ENCODE measurements at regions not wholly inside any gene's neighbourhood (a gene's known extent, or its start where the extent isn't known, plus 50 kb on each side); places are given as distances from the start of the nearest gene placed in this dataset.

GRCh38 chr18:73948497-73948896 is 199.1 kb downstream of the FBXO15 start:
- no peak overlapping the region for H3K9ac ChIP-seq (ENCODE audit: extremely low read depth, low read length, poor library complexity, severe bottlenecking)
- no peaks in the 10 kb centered on the region for H3K36me3 ChIP-seq (ENCODE audit: control insufficient read depth, insufficient read depth, low read length)
- no peaks in the 10 kb centered on the region for H3K4me1 ChIP-seq (ENCODE audit: control insufficient read depth, insufficient read depth, low read length)
- 94% methylated on average over 3 of the region's 3 CpGs; no CpG with 5 or more reads in 1 of the 2 experiments for WGBS, 2 experiments (ENCODE audit: insufficient coverage in 1 of 2, insufficient read length in 1 of 2)
- no peak overlapping the region for H3K4me3 Mint-ChIP-seq
- no peak overlapping the region for H3K4me3 ChIP-seq (ENCODE audit: low read length)
- H3K27me3 Mint-ChIP-seq (ENCODE audit: insufficient read depth), result no peaks in the 10 kb centered on the region
- TF ChIP-seq CTCF (conservative IDR thresholded peaks at IDR 0.05), result no peak
- H3K4me1 Mint-ChIP-seq, result peaks cover 4% of the 10 kb centered on the region
- peaks cover 11% of the 10 kb centered on the region for H3K9me3 ChIP-seq (ENCODE audit: control insufficient read depth, low read length)
- H3K36me3 Mint-ChIP-seq (ENCODE audit: low read depth), result no peaks in the 10 kb centered on the region
- peaks cover 8% of the 10 kb centered on the region for H3K9me3 Mint-ChIP-seq
- H3K27ac Mint-ChIP-seq, result no peak overlapping the region
- H3K27ac ChIP-seq (ENCODE audit: low read depth, low read length), result no peak overlapping the region
- no peaks in the 10 kb centered on the region for H3K27me3 ChIP-seq (ENCODE audit: control insufficient read depth, insufficient read depth, low read length, poor library complexity, severe bottlenecking)
- no peak for DNase-seq

- H3K27me3 Mint-ChIP-seq (ENCODE audit: insufficient read depth), result no peaks in the 10 kb centered on the region
- peaks cover 4% of the 10 kb centered on the region for H3K4me1 Mint-ChIP-seq
- no peak for TF ChIP-seq CTCF (conservative IDR thresholded peaks at IDR 0.05)
- H3K27ac ChIP-seq (ENCODE audit: low read depth, low read length), result no peak overlapping the region
- peaks cover 8% of the 10 kb centered on the region for H3K9me3 Mint-ChIP-seq
- no peaks in the 10 kb centered on the region for H3K4me1 ChIP-seq (ENCODE audit: control insufficient read depth, insufficient read depth, low read length)
- DNase-seq, result no peak
- H3K9me3 ChIP-seq (ENCODE audit: control insufficient read depth, low read length), result peaks cover 11% of the 10 kb centered on the region
- WGBS, 2 experiments (ENCODE audit: insufficient coverage in 1 of 2, insufficient read length in 1 of 2), result 79 to 83% methylated on average over 3 to 4 of the region's 4 CpGs
- no peak overlapping the region for H3K4me3 ChIP-seq (ENCODE audit: low read length)
- no peak overlapping the region for H3K9ac ChIP-seq (ENCODE audit: extremely low read depth, low read length, poor library complexity, severe bottlenecking)
- H3K27me3 ChIP-seq (ENCODE audit: control insufficient read depth, insufficient read depth, low read length, poor library complexity, severe bottlenecking), result no peaks in the 10 kb centered on the region
- H3K4me3 Mint-ChIP-seq, result no peak overlapping the region
- H3K36me3 Mint-ChIP-seq (ENCODE audit: low read depth), result no peaks in the 10 kb centered on the region
- H3K36me3 ChIP-seq (ENCODE audit: control insufficient read depth, insufficient read depth, low read length), result no peaks in the 10 kb centered on the region
- H3K27ac Mint-ChIP-seq, result no peak overlapping the region
Measured at GRCh38 chr18:73948084-73948483, 199.6 kb downstream of the FBXO15 start.

- 91 to 95% methylated on average over 5 to 6 of the region's 6 CpGs for WGBS, 2 experiments (ENCODE audit: insufficient coverage in 1 of 2, insufficient read length in 1 of 2)
- Mint-ChIP-seq H3K4me1 (peaks cover 2% of the 10 kb centered on the region), H3K36me3 (ENCODE audit: low read depth) (no peaks in the 10 kb centered on the region), H3K4me3 (no peak overlapping the region), H3K9me3 (peaks cover 8% of the 10 kb centered on the region), H3K27ac (no peak overlapping the region), H3K27me3 (ENCODE audit: insufficient read depth) (no peaks in the 10 kb centered on the region)
- H3K4me1 ChIP-seq (ENCODE audit: control insufficient read depth, insufficient read depth, low read length), result no peaks in the 10 kb centered on the region
- H3K36me3 ChIP-seq (ENCODE audit: control insufficient read depth, insufficient read depth, low read length), result no peaks in the 10 kb centered on the region
- H3K9me3 ChIP-seq (ENCODE audit: control insufficient read depth, low read length), result peaks cover 11% of the 10 kb centered on the region
- TF ChIP-seq CTCF (conservative IDR thresholded peaks at IDR 0.05), result no peak
- H3K27ac ChIP-seq (ENCODE audit: low read depth, low read length), result no peak overlapping the region
- no peaks in the 10 kb centered on the region for H3K27me3 ChIP-seq (ENCODE audit: control insufficient read depth, insufficient read depth, low read length, poor library complexity, severe bottlenecking)
- H3K4me3 ChIP-seq (ENCODE audit: low read length), result no peak overlapping the region
- H3K9ac ChIP-seq (ENCODE audit: extremely low read depth, low read length, poor library complexity, severe bottlenecking), result no peak overlapping the region
- DNase-seq, result no peak
Measured at GRCh38 chr18:73947180-73947921, 200.3 kb downstream of the FBXO15 start.
